Posterior vena cava (tissue), 2 donors: ENCODE measurements at regions not wholly inside any gene's neighbourhood (a gene's known extent, or its start where the extent isn't known, plus 50 kb on each side); places are given as distances from the start of the nearest gene placed in this dataset.
"Not testable (repeated sequence)": the region's sequence is repeated elsewhere in the genome, so short reads cannot be mapped to it uniquely, and the experiment has no call there.

Experiments used
- DNase-seq: peaks from one replicate; pipeline ENCODE4 v3.0.0-alpha.2; 2020; ENCODE audit warnings: low spot score
- intact Hi-C, 2 donors: fragments of 100-400 bp; cut with DNase I; formaldehyde crosslinking; loops; one replicate each; pipeline versions ENCODE4 v1.14.1 to v1.14.2; 2022 to 2023
- donor health status: DM: yes; HTN: yes; CAD: no.
- donor health status: DM: yes; HTN: yes; CAD: no.

- not testable (repeated sequence) for DNase-seq
Observed at GRCh38 chr1:228949617-228950016, 214.3 kb downstream of the RHOU start.

GRCh38 chr1:228953207-228953606 is 217.9 kb downstream of the RHOU start:
- intact Hi-C loops, result no loop called here

More at GRCh38 chr1:228949617-228950016, 214.3 kb downstream of the RHOU start:
- intact Hi-C loops, result not testable (repeated sequence)

GRCh38 chr1:228953808-228954207 is 218.5 kb downstream of the RHOU start:
- DNase-seq, intact Hi-C loops: not testable (repeated sequence)

More at GRCh38 chr1:228953207-228953606, 217.9 kb downstream of the RHOU start:
- no peak for DNase-seq

GRCh38 chr1:228955691-228956090 is 220.4 kb downstream of the RHOU start:
- no peak for DNase-seq
- intact Hi-C loops, result no loop called here

- no peak for DNase-seq
- intact Hi-C loops, result no loop called here
Observed at GRCh38 chr1:228956864-228957263, 221.6 kb downstream of the RHOU start.

GRCh38 chr1:228957535-228957934 is 222.3 kb downstream of the RHOU start:
- intact Hi-C loops, result no loop called here
- DNase-seq, result no peak

- intact Hi-C loops, result no loop called here
- no peak for DNase-seq
Observed at GRCh38 chr1:228958121-228958520, 222.8 kb downstream of the RHOU start.

GRCh38 chr1:228958741-228959140 is 223.5 kb downstream of the RHOU start:
- DNase-seq, result no peak
- intact Hi-C loops, result no loop called here

GRCh38 chr1:228960705-228961104 is 225.4 kb downstream of the RHOU start:
- DNase-seq, result no peak
- intact Hi-C loops, result no loop called here

- DNase-seq, result no peak
- intact Hi-C loops, result no loop called here
Observed at GRCh38 chr1:228961511-228961910, 226.2 kb downstream of the RHOU start.

- intact Hi-C loops, result no loop called here
- no peak for DNase-seq
Observed at GRCh38 chr1:228963795-228964177, 228.5 kb downstream of the RHOU start.

GRCh38 chr1:228964178-228965089 is 229.2 kb downstream of the RHOU start:
- intact Hi-C loops, result no loop called here
- no peak for DNase-seq

- intact Hi-C loops, result no loop called here
- DNase-seq, result no peak
Observed at GRCh38 chr1:228968891-228969606, 233.8 kb downstream of the RHOU start.

- intact Hi-C loops, result no loop called here
- no peak for DNase-seq
Observed at GRCh38 chr1:228969953-228970800, 234.9 kb downstream of the RHOU start.

- DNase-seq, result no peak
- intact Hi-C loops, result no loop called here
Observed at GRCh38 chr1:228972576-228972975, 237.3 kb downstream of the RHOU start.

GRCh38 chr1:228974273-228974672 is 239.0 kb downstream of the RHOU start:
- DNase-seq, result no peak
- intact Hi-C loops, result no loop called here

- intact Hi-C loops, result no loop called here
- DNase-seq, result no peak
Observed at GRCh38 chr1:228975238-228975907, 240.1 kb downstream of the RHOU start.

GRCh38 chr1:228976316-228976715 is 241.0 kb downstream of the RHOU start:
- DNase-seq, result no peak
- intact Hi-C loops, result no loop called here

- DNase-seq, result no peak
- intact Hi-C loops, result no loop called here
Observed at GRCh38 chr1:228977307-228977706, 242.0 kb downstream of the RHOU start.
